Bronchial epithelial cell (primary cell): ENCODE measurements at regions not wholly inside any gene's neighbourhood (a gene's known extent, or its start where the extent isn't known, plus 50 kb on each side); places are given as distances from the start of the nearest gene placed in this dataset.
"Not testable (repeated sequence)": the region's sequence is repeated elsewhere in the genome, so short reads cannot be mapped to it uniquely, and the experiment has no call there.

Experiments
- DNase-seq: peaks from one replicate; pipeline ENCODE4 v3.0.0-alpha.2; 2010; ENCODE audit warnings: low read depth
- FAIRE-seq: peaks from 2 replicates; lab custom pipeline; 2011; peaks lifted over from hg19 to GRCh38; lab: Jason Lieb, UNC
- H3K27me3 ChIP-seq: 2 replicates; pipeline ENCODE4 v1.5.1; 2011; ENCODE audit warnings: low read length; ENCODE audit not compliant: control insufficient read depth, insufficient read depth
- H3K36me3 ChIP-seq: 2 replicates; pipeline ENCODE4 v1.5.1; 2011; ENCODE audit warnings: low read length; ENCODE audit not compliant: control insufficient read depth, insufficient read depth
- H3K4me3 ChIP-seq: 2 replicates; pipeline ENCODE4 v1.5.1; 2011; ENCODE audit warnings: mild to moderate bottlenecking, low read depth, low read length, control low read depth
- CTCF ChIP-seq: IDR thresholded peaks from 2 replicates; pipeline ENCODE4 v1.5.1; 2011; ENCODE audit warnings: mild to moderate bottlenecking, moderate library complexity, low read length, control low read depth, inconsistent platforms; ENCODE audit not compliant: insufficient read depth, severe bottlenecking

- DNase-seq: no peak
- FAIRE-seq: no peak
- no peak overlapping the region for H3K4me3 ChIP-seq
- H3K27me3 ChIP-seq: no peaks in the 10 kb centered on the region
- TF ChIP-seq CTCF: no peak
- H3K36me3 ChIP-seq: no peaks in the 10 kb centered on the region
Measured at GRCh38 chr3:6743067-6743720, 117.7 kb upstream of the GRM7 start.

- FAIRE-seq: no peak
- no peak overlapping the region for H3K4me3 ChIP-seq
- no peaks in the 10 kb centered on the region for H3K27me3 ChIP-seq
- TF ChIP-seq CTCF: no peak
- DNase-seq: no peak
- H3K36me3 ChIP-seq: no peaks in the 10 kb centered on the region
Measured at GRCh38 chr3:6746443-6746842, 114.5 kb upstream of the GRM7 start.

- H3K27me3 ChIP-seq: no peaks in the 10 kb centered on the region
- no peak for TF ChIP-seq CTCF
- no peaks in the 10 kb centered on the region for H3K36me3 ChIP-seq
- DNase-seq (no peak), FAIRE-seq (no peak)
- no peak overlapping the region for H3K4me3 ChIP-seq
Measured at GRCh38 chr3:6747017-6747416, 113.9 kb upstream of the GRM7 start.

GRCh38 chr3:6750782-6751181 lies 110.1 kb upstream of the GRM7 start:
- H3K4me3 ChIP-seq: no peak overlapping the region
- H3K27me3 ChIP-seq: no peaks in the 10 kb centered on the region
- FAIRE-seq (no peak), DNase-seq (no peak)
- no peak for TF ChIP-seq CTCF
- H3K36me3 ChIP-seq: no peaks in the 10 kb centered on the region

- no peak overlapping the region for H3K4me3 ChIP-seq
- no peaks in the 10 kb centered on the region for H3K27me3 ChIP-seq
- FAIRE-seq: no peak
- no peak for TF ChIP-seq CTCF
- no peaks in the 10 kb centered on the region for H3K36me3 ChIP-seq
- no peak for DNase-seq
Measured at GRCh38 chr3:6753536-6753935, 107.4 kb upstream of the GRM7 start.

- H3K36me3 ChIP-seq, DNase-seq, H3K4me3 ChIP-seq, FAIRE-seq, H3K27me3 ChIP-seq: not testable (repeated sequence)
Measured at GRCh38 chr3:6769532-6770396, 91.2 kb upstream of the GRM7 start.
